Stimulated activated CD4-positive, alpha-beta T cell treated with anti-CD3 and anti-CD28 coated beads, Interleukin-2, amount 100 ng/mL, for 24 hours (primary cell): ENCODE measurements at regions not wholly inside any gene's neighbourhood (a gene's known extent, or its start where the extent isn't known, plus 50 kb on each side); places are given as distances from the start of the nearest gene placed in this dataset.

Experiments
- DNase-seq, 2 donors: peaks; one replicate each; pipeline ENCODE4 v3.0.0-alpha.2; 2020

DNA sequence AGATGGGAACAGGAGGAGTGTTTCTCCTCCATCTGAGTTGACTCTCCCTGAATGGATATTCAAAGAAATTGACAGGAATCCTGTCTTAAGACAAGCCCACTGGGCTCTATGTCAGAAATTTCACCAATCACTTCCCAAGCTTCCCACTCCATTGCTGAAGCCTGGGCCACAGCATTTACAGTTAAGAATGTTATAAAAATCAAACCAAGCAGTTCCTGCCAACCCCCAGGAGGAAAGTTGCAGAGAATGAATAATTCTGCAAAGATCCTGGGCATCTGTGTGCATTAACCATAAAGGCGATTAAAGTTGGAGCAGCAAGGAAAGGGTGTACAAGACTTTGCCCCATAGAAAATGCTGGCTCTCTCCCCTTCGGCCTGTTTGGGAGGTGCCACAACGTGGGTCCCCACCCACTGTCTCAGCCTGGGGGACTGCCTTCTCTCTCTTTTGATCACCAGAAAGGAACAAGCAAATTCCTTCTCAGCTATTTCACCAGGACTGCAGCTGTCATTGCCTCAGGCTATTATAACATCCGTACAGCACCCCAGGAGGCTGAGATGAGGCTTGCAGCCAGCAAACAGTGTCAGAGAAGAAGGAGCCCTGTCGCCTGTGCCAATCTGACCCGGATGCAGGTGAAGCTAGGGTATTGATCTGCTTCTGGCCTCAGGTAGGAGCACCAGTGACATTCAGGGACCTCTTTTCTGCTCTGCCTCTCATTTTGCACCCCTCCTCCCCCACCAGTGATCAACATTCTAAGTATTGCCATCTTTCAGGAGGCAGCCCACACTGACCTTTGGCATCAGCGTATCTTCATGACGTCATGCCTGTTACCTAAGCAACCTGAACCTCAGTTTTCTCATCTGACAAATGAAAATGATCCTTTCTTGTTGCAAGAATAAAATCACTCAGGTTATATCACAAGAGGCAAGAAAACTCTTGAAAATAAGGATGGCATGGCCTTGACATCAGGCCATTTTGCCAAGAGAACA lies 219.0 kb downstream of the SH3BP4 start:
- DNase-seq: no peak

DNA sequence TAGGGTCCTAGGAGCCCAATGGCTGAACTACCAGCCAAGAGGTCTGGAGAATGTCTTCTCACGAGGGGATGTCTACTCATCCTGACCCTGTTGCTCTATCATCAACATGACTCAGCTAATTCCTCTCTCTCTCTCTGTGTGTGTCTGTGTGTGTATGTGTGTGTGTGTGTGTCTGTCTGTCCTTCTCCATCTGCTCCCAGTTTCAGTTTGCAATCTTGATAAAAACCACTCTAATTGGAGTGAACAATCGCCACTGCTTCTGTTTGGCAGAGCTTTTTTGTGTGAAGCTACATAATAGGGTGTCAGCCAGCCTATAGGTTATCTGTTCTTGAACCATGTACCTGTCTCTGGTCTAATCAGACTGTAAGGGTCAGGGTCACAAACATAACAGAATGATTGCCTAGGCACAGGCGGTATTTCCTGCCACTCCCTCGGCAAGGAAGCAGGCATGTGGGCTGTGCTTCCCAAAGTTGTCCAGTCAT lies 219.8 kb downstream of the SH3BP4 start:
- no peak for DNase-seq

- DNase-seq: no peak
Observed at GRCh38 chr2:235180642-235181041, 228.8 kb downstream of the SH3BP4 start.

DNA sequence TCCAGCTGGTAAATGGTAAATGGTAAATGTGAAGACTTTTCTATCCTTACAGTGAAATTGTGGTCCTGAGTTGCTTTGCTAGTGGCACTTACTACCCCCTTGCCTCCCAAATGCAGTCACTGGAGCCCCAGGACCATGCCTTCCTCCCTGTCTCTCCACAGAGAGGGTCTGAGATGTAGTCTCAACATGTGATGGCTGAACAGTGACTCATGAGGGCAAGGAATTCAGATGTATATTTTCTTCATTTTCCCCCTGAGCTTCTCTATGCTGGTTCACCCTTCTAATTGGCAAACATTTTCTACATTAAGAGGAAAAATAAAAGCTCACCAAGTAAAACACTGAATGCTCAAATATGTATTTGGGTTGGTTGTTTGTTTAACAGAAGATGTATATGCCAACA lies 232.0 kb downstream of the SH3BP4 start:
- DNase-seq: no peak

DNA sequence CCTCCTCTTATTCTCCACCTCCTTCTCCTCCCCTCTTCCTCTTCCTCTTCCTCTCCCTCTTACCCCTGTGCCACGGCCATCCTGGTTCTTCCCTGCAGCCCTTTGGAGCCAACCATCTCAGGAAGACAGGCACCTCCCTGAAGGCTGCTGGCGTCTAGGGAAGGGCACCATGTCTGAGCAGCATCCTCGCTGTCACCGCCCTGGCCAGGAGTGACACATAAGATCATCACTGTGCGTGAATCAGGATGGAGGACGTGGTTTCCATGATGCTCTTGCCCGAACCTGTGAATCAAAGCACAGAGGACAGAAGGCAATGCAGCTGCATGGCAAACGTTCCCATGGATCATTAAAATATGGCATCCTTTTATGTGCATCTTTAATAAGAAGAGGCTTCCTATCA lies 236.0 kb downstream of the SH3BP4 start:
- DNase-seq: no peak

DNA sequence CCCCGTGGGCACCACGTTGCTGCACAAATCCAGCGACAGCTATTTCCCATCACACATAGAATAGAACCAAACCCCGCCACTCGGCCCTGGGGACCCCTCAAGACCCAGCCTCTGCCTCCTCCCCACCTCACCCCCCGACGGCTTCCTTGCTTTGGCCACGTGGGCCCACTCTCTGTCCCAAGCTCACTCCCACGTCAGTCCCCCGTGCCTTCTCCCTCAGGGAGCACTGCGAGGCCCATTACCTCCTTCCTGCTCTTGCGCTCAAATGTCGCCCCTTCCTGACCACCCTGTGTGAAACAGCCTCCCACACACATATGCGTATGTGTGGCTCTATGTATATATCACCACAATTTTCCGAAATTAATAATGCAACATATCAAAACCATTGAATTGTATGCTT lies 239.7 kb downstream of the SH3BP4 start:
- DNase-seq: no peak

GRCh38 chr2:235191978-235192377 lies 240.2 kb downstream of the SH3BP4 start:
- no peak for DNase-seq

- no peak for DNase-seq
Observed at GRCh38 chr2:235194351-235194750, 242.5 kb downstream of the SH3BP4 start.

GRCh38 chr2:235194836-235195235 lies 243.0 kb downstream of the SH3BP4 start:
- no peak for DNase-seq

DNA sequence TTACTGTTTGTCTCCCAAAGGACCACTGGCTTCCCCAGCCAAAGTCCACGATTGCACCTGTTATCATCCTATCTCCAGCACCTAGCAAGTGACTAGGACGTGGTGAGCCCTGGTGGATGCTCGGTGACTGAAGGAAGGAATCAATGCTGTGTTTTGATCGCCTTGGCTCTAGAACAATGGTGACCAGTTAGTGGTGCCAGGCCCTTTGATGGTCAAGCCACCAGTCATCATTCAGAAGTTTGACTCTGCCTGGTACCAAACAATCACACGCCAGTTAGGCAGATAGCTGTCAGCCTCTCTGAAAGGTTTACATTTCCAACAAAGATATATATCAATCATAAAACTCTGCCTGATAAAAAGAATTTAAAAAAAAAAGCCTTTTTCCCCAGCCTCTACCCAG lies 244.1 kb downstream of the SH3BP4 start:
- DNase-seq: no peak

- no peak for DNase-seq
Observed at GRCh38 chr2:235199128-235199527, 247.3 kb downstream of the SH3BP4 start.

DNA sequence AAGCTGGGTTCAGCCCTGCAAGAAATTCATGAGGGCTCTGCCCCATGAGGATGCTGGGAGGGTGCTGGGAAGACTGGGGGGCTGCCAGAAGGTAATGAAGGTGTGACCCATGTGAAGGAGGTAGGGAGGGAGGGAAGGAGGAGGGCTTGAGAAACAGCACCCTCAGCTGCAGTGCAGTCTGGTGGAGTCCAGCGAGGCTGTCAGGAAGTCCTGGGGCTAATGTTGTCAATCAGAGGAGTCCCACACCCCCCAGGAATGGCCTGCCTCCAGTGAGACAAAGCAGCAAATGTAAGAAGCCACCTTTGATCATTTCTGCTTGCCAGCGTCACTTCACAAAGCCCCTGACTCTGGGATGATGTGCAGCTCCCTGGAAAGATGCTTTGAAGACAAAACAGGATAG lies 248.4 kb downstream of the SH3BP4 start:
- no peak for DNase-seq

DNA sequence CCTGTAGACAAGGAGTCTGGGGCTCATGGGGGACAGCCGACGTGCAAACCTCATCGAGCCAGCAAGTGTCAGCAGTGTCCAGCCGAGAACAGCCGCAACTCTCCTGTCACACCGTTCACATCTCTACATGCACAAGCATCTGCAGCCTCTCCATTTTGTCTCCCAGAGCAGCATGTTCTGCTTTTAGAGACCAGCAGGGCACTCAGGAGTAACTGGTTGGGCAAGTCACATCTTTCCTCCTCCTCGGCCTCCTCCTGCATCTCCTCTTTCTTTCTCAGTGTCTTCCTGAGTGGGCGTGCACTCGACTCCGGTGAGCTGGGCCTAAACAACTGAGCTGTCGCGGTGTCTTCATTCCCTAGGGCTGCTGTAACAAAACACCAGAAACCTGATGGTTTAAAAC lies 249.9 kb downstream of the SH3BP4 start:
- no peak for DNase-seq

- DNase-seq: no peak
Observed at GRCh38 chr2:235204948-235205347, 253.1 kb downstream of the SH3BP4 start.

GRCh38 chr2:235206399-235206798 lies 254.6 kb downstream of the SH3BP4 start:
- no peak for DNase-seq

DNA sequence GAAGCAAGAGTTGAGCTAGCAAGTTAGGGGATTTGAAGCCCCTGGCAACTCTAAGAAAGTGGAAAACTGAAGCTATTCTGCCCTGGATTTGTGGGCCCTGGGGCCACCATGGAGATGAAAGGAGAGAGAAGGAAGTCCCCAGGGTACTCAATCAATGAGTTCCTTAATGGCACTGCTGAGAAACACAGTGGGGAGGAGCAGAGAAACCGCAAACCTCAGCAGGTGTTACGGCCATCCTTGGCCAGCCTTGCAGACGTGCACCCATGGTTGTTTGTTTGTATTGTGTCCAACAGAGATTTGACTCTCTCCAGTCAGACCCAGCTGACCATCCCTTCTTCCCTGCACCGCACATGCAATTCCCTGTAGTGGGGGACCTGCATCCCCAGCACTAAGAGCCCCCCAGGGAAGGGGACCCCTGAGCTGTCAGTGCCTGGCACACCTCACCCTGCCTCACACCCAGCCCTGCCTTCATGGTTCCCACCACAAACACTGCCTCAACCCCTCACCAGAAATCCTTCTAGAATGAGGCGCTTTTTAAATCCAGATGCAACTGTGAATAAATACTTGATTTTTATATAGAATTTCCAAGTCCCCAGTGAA lies 255.3 kb downstream of the SH3BP4 start:
- no peak for DNase-seq

- no peak for DNase-seq
Observed at GRCh38 chr2:235211056-235211455, 259.2 kb downstream of the SH3BP4 start.

GRCh38 chr2:235212501-235213158 lies 260.8 kb downstream of the SH3BP4 start:
- no peak for DNase-seq

DNA sequence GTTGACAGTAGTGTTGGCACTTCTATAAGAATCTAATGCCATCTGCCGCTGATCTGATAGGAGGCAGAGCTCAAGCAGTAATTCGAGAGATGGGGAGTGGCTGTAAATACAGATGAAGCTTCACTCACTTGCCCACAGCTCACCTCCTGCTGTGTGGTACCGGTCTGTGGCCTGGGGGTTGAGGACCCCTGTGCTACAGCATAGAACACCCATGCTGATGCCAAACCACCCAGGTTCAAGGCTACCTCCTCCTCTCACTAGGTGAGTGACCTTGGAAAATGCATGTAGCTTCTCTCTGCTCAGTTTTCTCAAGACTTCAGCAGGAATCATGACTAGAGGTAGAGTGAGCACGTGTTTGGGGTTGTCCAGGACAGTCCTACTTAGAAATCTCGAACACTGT lies 263.4 kb downstream of the SH3BP4 start:
- DNase-seq: no peak

DNA sequence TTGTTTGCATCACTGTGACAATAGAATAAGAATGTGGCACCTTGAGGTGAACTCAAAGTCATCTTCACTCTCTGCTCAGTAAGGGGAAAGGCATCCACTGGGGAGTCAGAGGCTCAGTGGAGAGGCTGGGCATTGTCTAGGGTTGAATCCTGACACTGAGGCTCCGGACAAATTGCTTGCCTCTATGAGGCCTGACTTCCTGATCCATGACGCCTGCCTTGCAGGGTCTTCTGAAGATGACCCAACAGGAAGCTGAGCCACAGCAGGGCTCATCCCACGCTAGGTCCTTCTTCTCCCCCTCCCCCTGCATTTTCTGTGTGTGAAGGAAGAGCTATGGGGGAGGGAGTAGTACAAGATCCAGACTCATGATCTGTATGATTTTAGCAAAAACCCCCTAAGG lies 265.1 kb downstream of the SH3BP4 start:
- no peak for DNase-seq

- no peak for DNase-seq
Observed at GRCh38 chr2:235217846-235218245, 266.0 kb downstream of the SH3BP4 start.

DNA sequence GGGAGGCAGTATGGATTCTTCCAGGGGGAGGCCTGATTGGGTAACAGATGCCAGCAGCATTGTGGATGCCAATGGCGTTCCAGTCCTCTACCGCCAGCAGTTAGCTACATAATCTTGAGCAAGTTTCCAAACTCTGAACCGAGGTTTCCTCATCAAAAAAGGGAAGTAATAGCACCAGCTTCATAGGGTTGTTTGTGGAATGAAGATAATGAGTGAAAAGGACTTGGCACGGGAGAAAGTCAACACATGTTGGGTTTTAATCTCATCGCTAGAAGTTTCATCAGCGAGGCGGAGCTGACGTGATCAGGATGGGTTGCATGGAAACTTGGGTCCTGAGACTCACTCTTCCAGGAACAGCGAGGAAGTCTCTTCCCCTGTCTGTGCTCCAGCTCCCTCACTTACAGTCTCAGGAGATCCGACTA lies 266.7 kb downstream of the SH3BP4 start:
- no peak for DNase-seq

DNA sequence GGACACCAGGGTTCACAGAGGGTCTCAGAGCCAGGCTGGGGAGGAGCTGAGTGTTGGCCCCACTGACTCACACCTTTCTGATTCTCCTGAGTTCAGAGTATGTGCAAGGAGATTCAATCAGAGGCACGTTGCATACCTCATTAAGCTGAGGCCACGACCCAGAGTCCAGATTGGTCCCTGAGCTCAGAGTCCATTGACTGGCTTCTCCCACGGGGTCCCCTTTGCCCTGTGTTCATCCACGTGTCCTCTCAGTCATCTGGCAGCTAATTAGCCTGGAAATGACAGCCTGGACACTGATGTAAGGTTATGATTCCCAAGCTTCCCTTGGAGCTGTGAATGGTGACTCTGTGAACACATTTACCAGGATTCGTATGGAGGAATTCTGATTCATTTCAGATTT lies 267.2 kb downstream of the SH3BP4 start:
- no peak for DNase-seq

- no peak for DNase-seq
Observed at GRCh38 chr2:235220331-235220730, 268.5 kb downstream of the SH3BP4 start.
